Endodermal cell (in vitro differentiated cells): ENCODE measurements at regions not wholly inside any gene's neighbourhood (a gene's known extent, or its start where the extent isn't known, plus 50 kb on each side); places are given as distances from the start of the nearest gene placed in this dataset.

ENCODE experiments used
- DNase-seq: peaks from one replicate; pipeline ENCODE4 v3.0.0-alpha.2; 2017
- H3K27ac ChIP-seq: 2 replicates; pipeline ENCODE4 v1.5.1; 2013; ENCODE audit warnings: mild to moderate bottlenecking, low read depth, low read length, moderate library complexity
- H3K27me3 ChIP-seq: 2 replicates; pipeline ENCODE4 v1.6.1; 2013; ENCODE audit warnings: mild to moderate bottlenecking, low read length, moderate library complexity; ENCODE audit not compliant: insufficient read depth, control insufficient read depth, poor library complexity, severe bottlenecking
- H3K36me3 ChIP-seq: 2 replicates; pipeline ENCODE4 v1.7.0; 2013; ENCODE audit warnings: mild to moderate bottlenecking, low read length, moderate library complexity; ENCODE audit not compliant: control insufficient read depth, insufficient read depth
- H3K4me1 ChIP-seq: one replicate; pipeline ENCODE4 v1.7.0; 2013; ENCODE audit warnings: low read length; ENCODE audit not compliant: control insufficient read depth, insufficient read depth
- H3K4me3 ChIP-seq: 2 replicates; pipeline ENCODE4 v1.5.1; 2013; ENCODE audit warnings: mild to moderate bottlenecking, low read length, moderate library complexity
- H3K9ac ChIP-seq: 2 replicates; pipeline ENCODE4 v1.6.1; 2013; ENCODE audit warnings: mild to moderate bottlenecking, low read length, moderate library complexity; ENCODE audit not compliant: poor library complexity, severe bottlenecking; ENCODE audit errors: extremely low read depth
- H3K9me3 ChIP-seq: 2 replicates; pipeline ENCODE4 v1.6.1; 2013; ENCODE audit warnings: mild to moderate bottlenecking, low read length, moderate library complexity; ENCODE audit not compliant: control insufficient read depth
- H3K27ac Mint-ChIP-seq: 2 replicates; pipeline ENCODE4 v1.8.0; 2020; ENCODE audit warnings: mixed read lengths
- H3K27me3 Mint-ChIP-seq: 2 replicates; pipeline ENCODE4 v1.8.0; 2021; ENCODE audit warnings: mild to moderate bottlenecking, mixed read lengths; ENCODE audit not compliant: insufficient read depth
- H3K36me3 Mint-ChIP-seq: 2 replicates; pipeline ENCODE4 v1.8.0; 2020; ENCODE audit warnings: low read depth, mixed read lengths
- H3K4me1 Mint-ChIP-seq: 2 replicates; pipeline ENCODE4 v1.8.0; 2020; ENCODE audit warnings: mixed read lengths
- H3K4me3 Mint-ChIP-seq: 2 replicates; pipeline ENCODE4 v1.8.0; 2020; ENCODE audit warnings: mild to moderate bottlenecking, moderate library complexity, mixed read lengths
- H3K9me3 Mint-ChIP-seq: 2 replicates; pipeline ENCODE4 v1.8.0; 2020; ENCODE audit warnings: mild to moderate bottlenecking, mixed read lengths
- WGBS, 2 experiments: methylation state at CpG; one replicate each; pipeline versions ENCODE4 v1.1.5 to v1.1.7; 2013; ENCODE audit warnings: missing lambda C conversion rate in 2 of 2, mixed read lengths in 1 of 2; ENCODE audit not compliant: insufficient coverage in 1 of 2, insufficient read length in 1 of 2; 5-methylcytosine and 5-hydroxymethylcytosine counted together
- TF ChIP-seq, protein P1 (sequence below): fragments of 200-600 bp; sonication (generic); conservative IDR thresholded peaks from 2 replicates; pipeline ENCODE4 v1.5.0; 2021; ENCODE audit warnings: antibody characterized with exemption, mild to moderate bottlenecking

DNA sequence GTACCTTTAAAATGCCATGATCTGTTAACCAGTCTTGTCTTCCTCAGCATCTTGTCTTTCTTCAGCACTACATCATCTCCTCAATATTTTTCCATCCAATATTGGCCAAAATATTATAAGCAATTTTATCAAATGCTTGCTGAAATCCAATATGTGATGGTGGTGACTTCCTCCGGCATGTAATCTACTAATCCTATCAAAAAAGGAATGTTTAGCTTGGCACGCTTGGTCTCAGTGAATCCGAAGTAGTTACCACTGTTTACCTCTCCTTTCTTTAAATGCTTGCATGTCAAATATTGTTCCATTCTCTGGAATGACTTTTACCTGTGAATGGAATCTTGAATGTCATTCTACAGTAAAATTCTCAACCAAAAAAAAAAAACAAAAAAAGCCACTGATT, 72.3 kb upstream of the EEA1 start:
- Histone ChIP-seq H3K9me3 (no peaks in the 10 kb centered on the region), H3K27ac (no peak overlapping the region), H3K4me3 (no peak overlapping the region), H3K4me1 (peaks cover 16% of the 10 kb centered on the region), H3K27me3 (no peaks in the 10 kb centered on the region), H3K36me3 (no peaks in the 10 kb centered on the region), H3K9ac (no peak overlapping the region)
- Mint-ChIP-seq H3K9me3 (peaks cover 3% of the 10 kb centered on the region), H3K4me3 (no peak overlapping the region), H3K27ac (no peak overlapping the region), H3K4me1 (peaks cover 41% of the 10 kb centered on the region), H3K27me3 (no peaks in the 10 kb centered on the region), H3K36me3 (peaks cover 2% of the 10 kb centered on the region)
- 86 to 97% methylated on average over 3 of the region's 3 CpGs for WGBS, 2 experiments
- DNase-seq: no peak
- TF ChIP-seq, protein P1, sequence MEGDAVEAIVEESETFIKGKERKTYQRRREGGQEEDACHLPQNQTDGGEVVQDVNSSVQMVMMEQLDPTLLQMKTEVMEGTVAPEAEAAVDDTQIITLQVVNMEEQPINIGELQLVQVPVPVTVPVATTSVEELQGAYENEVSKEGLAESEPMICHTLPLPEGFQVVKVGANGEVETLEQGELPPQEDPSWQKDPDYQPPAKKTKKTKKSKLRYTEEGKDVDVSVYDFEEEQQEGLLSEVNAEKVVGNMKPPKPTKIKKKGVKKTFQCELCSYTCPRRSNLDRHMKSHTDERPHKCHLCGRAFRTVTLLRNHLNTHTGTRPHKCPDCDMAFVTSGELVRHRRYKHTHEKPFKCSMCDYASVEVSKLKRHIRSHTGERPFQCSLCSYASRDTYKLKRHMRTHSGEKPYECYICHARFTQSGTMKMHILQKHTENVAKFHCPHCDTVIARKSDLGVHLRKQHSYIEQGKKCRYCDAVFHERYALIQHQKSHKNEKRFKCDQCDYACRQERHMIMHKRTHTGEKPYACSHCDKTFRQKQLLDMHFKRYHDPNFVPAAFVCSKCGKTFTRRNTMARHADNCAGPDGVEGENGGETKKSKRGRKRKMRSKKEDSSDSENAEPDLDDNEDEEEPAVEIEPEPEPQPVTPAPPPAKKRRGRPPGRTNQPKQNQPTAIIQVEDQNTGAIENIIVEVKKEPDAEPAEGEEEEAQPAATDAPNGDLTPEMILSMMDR: no peak

DNA sequence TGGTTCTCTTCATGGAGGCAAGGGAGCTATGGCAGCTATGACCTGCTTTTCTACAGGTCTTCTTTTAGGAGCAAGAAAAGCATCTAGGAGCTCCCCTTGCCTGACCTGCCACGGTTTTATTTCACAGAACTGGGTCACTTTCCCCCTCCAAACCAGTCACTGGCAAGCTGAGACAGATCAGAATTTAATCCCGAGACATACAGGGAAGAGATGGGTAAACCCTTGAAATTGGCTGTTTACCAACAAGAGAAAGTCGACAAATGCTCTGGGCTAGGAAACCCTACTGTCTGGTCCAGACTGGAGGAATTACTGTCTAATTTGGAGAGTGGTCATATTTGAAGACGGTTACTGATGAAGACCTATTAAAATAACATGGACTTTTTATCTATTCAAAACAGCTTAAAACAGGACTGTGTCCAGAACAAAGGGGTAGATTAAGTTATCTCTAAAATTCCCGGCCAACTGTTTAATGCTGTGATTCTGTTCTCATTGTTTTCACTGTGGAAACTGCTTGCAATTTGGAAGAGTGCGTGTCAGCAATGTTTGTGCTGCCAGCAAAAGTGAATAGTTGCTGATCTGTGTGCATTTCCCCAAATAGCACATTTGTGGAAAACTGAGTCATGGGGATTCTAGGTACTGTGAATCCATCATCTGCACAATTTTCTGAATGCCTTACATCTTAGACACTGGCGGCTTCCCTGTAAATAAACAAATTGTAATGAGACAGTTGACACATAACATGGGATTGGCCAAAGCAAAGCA, 73.4 kb upstream of the EEA1 start:
- Mint-ChIP-seq H3K27ac (peak overlapping the region; percentile 8), H3K4me1 (peaks cover 52% of the 10 kb centered on the region), H3K4me3 (no peak overlapping the region), H3K9me3 (peaks cover 3% of the 10 kb centered on the region), H3K36me3 (peaks cover 2% of the 10 kb centered on the region), H3K27me3 (no peaks in the 10 kb centered on the region)
- Histone ChIP-seq H3K36me3 (no peaks in the 10 kb centered on the region), H3K4me3 (no peak overlapping the region), H3K9me3 (no peaks in the 10 kb centered on the region), H3K27me3 (no peaks in the 10 kb centered on the region), H3K27ac (no peak overlapping the region), H3K4me1 (peaks cover 16% of the 10 kb centered on the region), H3K9ac (no peak overlapping the region)
- TF ChIP-seq, protein P1: no peak
- WGBS, 2 experiments: 86 to 89% methylated on average over 5 to 7 of the region's 7 CpGs
- DNase-seq: no peak

DNA sequence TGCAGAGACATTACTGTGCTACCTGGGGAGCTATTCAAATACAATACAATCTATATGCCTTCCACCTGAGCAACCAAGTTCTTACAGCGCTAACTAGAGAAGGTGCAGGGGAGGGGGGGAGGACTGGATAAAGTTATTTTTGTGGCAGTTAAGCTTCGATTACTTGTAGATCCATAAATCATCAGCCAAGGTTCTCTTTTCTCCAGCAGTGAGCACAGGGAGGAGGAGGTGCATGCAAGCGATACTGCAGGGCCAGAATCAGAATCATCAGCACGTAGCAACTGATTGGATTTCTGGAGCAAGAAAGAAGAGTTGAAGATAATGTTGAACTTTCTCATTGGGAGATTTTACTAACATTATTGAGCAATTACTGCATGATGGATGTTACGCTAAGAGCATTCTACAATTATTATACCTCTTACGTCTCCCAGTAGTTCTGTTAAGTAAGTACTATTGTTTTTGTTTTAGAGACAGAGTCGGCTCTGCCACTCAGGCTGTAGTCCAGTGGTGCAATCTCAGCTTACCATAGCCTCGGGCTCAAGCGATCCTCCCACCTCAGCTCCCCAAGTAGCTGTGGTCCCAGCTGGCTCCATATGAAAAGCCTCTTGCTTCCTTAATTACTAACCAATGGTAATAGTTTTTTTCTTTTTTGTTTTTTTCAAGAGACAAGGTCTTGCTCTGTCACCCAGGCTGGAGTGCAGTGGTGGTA, 74.6 kb upstream of the EEA1 start:
- H3K9ac ChIP-seq: no peak overlapping the region
- no peak overlapping the region for H3K27ac Mint-ChIP-seq
- no peak overlapping the region for H3K4me3 ChIP-seq
- H3K27me3 ChIP-seq: no peaks in the 10 kb centered on the region
- peaks cover 1% of the 10 kb centered on the region for H3K36me3 Mint-ChIP-seq
- peaks cover 9% of the 10 kb centered on the region for H3K36me3 ChIP-seq
- peaks cover 16% of the 10 kb centered on the region for H3K4me1 ChIP-seq
- H3K4me3 Mint-ChIP-seq: no peak overlapping the region
- no peak overlapping the region for H3K27ac ChIP-seq
- DNase-seq: no peak
- H3K9me3 Mint-ChIP-seq: no peaks in the 10 kb centered on the region
- TF ChIP-seq, protein P1: no peak
- no peaks in the 10 kb centered on the region for H3K27me3 Mint-ChIP-seq
- H3K9me3 ChIP-seq: no peaks in the 10 kb centered on the region
- peaks cover 62% of the 10 kb centered on the region for H3K4me1 Mint-ChIP-seq
- 72 to 88% methylated on average over 6 to 9 of the region's 9 CpGs for WGBS, 2 experiments
